Left lobe of liver (tissue), 2 donors: ENCODE measurements at regions not wholly inside any gene's neighbourhood (a gene's known extent, or its start where the extent isn't known, plus 50 kb on each side); places are given as distances from the start of the nearest gene placed in this dataset.
"Not testable (repeated sequence)": the region's sequence is repeated elsewhere in the genome, so short reads cannot be mapped to it uniquely, and the experiment has no call there.

Experiments
- ATAC-seq: fragments of 200-7000 bp; cut with Tn5 transposase; one replicate; pipeline ENCODE4 v1.9.1; 2020; ENCODE audit warnings: mild to moderate bottlenecking, moderate library complexity
- DNase-seq: peaks from one replicate; pipeline ENCODE4 v3.0.0-alpha.2; 2020; ENCODE audit warnings: low spot score
- donor health status: DM: no; HTN: no; CAD: no; lungs with moderate emphysema.
- donor health status: DM: no; HTN: yes; CAD: no.

DNA sequence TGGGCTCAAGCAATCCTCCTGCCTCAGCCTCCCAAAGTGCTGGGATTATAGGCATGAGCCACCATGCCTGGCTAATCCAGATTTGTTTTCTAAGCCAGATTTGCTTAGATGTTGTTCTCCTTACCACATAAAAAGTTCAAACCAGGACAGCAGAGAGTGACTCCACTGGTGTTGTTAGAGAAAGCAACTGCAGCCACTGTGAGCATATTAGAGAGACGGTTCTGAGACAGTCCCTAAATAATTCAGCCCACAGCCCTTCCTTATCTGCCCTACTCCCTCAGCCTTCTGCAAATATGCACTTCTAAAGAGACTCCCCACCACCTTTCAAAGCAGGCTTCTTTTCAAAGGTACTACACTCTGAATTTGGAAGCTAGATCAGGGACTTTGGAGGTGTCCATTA, 96.1 kb downstream of the DRD1 start:
- no peak for ATAC-seq

GRCh38 chr5:175347027-175347426, 97.0 kb downstream of the DRD1 start:
- ATAC-seq, result no peak
- DNase-seq, result no peak

More for the DNA sequence above, 96.1 kb downstream of the DRD1 start:
- DNase-seq, result no peak

GRCh38 chr5:175344331-175345195, 99.4 kb downstream of the DRD1 start:
- ATAC-seq (no peak), DNase-seq (no peak)

- ATAC-seq, result no peak
These were observed 100.7 kb downstream of the DRD1 start for GRCh38 chr5:175343308-175343707.

DNA sequence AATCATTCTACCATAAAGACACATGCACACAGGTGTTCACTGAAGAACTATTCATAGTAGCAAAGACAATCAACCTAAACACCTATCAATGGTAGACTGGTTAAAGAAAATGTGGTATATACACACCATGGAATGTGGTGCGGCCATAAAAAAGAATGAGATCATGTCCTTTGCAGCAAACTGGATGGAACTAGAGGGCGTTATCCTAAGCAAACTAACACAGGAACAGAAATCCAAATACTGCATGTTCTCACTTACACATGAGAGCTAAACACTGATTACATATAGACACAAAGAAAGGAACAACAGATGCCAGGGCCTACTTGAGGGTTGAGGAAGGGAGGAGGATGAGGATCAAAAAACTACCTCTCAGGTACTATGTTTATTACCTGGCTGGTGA, 103.8 kb downstream of the DRD1 start:
- DNase-seq, result no peak
- ATAC-seq, result no peak

More at GRCh38 chr5:175343308-175343707, 100.7 kb downstream of the DRD1 start:
- no peak for DNase-seq

GRCh38 chr5:175337680-175338079, 106.3 kb downstream of the DRD1 start:
- no peak for ATAC-seq
- no peak for DNase-seq

DNA sequence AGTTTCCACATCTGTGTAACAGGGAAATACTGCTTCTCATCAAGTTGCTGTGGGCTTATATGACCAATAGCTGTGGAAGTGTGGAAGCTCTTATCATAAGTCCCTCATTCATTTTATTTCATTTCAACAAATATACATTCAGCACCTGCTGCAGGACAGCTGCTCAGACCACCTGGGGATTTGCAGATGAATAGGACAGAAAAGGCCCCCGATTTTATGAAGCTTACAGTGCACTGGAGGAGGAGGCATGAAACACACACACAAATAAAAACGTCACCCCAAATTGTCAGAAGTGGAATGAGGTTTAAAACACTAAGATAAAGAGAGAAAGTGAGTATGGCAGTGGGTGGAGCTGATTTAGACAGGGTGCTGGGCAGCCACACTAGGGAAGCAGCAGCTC, 107.2 kb downstream of the DRD1 start:
- DNase-seq, result no peak
- ATAC-seq, result no peak

- peak; percentile 40 for ATAC-seq
- no peak for DNase-seq
These were observed 108.3 kb downstream of the DRD1 start for GRCh38 chr5:175335691-175336090.

DNA sequence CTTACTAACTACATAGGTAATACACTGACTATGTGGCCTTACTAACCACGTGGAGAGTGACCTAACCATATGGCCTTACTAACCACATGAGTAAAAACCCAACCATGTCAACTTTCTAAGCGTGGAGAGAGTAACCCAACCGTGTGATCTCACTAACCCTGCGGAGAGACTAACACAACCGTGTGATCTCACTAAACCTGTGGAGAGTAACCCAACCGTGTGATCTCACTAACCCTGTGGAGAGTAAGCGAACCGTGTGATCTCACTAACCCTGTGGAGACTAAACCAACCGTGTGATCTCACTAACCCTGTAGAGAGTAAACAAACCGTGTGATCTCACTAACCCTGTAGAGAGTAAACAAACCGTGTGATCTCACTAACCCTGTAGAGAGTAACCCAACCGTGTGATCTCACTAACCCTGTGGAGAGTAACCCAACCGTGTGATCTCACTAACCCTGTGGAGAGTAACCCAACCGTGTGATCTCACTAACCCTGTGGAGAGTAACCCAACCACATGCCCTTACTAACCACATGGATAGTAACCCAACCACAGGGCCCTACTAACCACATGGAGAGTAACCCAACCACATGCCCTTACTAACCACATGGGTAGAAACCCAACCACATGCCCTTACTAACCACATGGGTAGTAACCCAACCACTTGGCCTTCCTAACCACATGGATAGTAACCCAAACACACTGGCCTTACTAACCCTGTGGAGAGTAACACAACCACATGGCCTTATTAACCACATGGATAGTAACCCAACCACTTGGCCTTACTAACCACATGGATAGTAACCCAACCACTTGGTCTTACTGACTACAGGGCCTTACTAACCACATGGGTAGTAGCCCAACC, 112.6 kb downstream of the DRD1 start:
- ATAC-seq, DNase-seq: not testable (repeated sequence)

- DNase-seq (no peak), ATAC-seq (no peak)
These were observed 114.0 kb downstream of the DRD1 start for GRCh38 chr5:175329976-175330375.

DNA sequence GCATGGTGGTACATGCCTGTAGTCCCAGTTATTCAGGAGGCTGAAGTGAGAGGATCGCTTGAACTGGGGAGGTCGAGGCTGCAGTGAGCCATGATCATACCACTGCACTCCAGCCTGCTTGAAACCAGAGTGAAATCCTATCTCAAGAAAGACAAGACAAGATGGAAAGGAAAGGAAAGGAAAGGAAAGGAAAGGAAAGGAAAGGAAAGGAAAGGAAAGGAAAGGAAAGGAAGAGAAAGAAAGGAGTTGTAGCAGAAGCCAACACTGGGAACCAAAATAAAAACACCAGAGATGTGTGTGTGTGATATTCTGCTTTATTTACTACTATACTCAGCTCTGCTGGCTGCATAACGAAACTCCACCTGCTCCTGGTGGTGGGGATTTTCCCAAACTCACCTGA, 115.3 kb downstream of the DRD1 start:
- DNase-seq, result no peak
- ATAC-seq, result no peak

DNA sequence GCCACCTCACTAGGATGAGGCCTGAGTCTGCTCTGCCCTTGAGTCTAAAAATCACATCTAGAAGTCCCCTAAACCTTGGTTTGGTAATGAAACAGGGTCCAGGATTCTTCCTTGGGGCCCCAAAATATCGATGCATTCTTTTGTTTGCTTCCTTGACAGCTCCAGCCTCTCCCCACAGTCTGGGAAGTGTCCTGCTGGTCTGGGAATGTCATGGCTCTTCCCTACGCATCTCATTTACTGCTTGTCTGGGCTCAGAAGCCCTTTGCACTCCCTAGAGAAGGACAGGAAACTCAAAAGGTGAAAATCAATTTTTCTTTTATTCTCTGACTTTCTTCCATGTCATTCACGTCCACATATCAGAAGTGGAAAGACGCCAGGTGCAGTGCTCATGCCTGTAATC, 115.8 kb downstream of the DRD1 start:
- ATAC-seq (no peak), DNase-seq (no peak)

DNA sequence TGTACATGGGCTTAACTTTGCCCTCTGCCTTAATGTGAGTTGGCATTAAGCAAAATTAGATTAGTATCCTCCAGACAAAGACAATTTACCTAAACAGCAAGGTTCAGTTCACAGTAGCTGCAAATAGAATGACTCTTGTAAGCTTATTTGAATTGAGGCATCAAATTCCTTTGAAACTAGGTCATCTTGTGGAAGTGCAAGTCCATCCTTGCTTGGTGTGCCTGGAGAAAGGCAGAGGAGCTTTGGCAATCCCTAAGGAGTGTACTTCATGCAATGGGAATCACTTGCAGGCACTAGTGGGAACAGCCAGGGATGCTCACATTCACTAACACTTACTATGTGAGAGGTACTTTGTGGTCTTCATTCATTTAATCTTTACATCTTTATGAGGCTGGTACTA, 118.3 kb downstream of the DRD1 start:
- ATAC-seq (no peak), DNase-seq (no peak)

- ATAC-seq (peak; percentile 69), DNase-seq (no peak)
These were observed 122.0 kb downstream of the DRD1 start for GRCh38 chr5:175321927-175322532.

GRCh38 chr5:175319199-175319598, 124.8 kb downstream of the DRD1 start:
- DNase-seq (no peak), ATAC-seq (no peak)

DNA sequence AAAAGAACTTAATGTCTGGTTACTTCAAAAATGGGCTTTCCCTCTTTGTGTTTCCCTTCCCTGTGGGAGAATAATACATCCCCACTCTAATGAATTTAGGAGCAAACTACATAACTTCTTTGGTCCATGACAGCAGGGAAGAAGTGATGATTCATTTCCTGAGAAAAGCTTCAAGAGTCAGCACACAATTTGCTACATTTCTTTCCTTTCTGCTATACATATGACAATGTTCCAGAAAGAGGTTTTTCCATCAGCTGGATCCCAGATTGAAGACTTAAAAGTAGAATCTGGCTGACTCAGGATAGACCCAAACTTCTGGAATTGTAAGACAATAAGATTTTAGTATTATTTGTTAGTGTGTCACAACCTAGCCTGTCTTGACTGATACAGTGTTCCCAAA, 126.1 kb downstream of the DRD1 start:
- ATAC-seq, result no peak
- DNase-seq, result no peak

DNA sequence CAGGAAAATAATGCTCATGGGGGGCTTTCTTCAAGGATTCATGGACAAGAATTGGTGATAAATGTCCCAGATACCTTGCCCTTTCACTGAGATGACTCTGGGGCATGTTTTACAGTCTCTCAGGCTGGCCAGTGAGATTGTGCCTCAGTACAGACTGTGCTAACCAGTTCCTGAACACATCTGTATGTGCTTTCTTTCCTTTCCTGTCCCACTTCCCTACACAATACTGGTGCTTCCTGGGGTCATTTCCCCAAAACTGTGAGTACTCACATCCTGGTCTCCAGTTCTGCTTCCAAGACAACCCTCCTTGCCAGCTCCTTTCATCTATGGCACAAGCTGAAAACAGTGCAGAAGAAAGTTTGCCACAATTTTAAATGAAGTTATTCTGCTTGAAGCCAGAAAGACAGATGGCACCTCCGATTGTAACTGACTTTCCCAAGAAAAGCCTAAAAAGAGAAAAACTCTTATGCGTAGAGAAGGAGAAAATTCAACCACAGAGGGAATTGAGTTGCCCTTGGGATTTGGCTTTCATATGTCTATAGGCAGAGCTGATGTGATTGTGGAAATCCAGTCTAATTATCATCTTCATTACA, 134.7 kb downstream of the DRD1 start:
- ATAC-seq, result peak; percentile 53
- no peak for DNase-seq

DNA sequence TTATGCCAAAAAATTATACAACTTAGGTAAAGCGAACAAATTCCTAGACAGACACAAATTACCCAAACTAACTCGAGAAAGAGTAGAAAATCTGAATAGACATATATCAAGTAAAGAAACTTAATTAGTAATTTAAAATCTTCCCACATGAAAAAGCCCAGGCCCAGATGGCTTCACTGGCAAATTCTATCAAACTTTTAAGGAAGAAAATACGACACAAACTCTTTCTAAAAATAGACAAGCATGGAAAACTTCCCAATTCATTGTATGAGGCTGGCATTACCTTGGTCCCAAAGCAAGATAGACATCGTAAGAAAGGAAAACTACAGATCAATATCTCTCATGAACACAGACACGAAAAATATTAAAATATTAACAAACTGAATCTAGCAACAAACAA, 135.3 kb downstream of the DRD1 start:
- DNase-seq (no peak), ATAC-seq (no peak)

GRCh38 chr5:175306381-175306780, 137.6 kb downstream of the DRD1 start:
- no peak for DNase-seq
- ATAC-seq, result no peak

DNA sequence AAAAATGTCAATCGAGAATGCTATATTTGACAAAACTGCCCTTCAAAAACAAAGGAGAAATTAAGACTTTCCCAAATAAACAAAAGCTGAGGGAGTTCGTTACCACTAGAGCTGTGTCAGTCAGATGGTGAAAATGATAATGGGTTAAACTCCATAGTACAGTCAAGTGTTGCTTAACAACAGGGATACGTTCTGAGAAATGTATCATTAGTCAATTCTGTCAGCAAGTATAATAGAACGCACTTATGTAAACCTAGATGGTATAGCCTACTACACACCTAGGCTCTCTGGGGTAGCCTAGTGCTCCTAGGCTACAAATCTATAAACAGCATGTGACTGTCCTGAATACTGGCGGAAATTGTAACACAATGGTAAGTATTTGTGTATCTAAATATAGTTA, 138.7 kb downstream of the DRD1 start:
- ATAC-seq, result no peak

GRCh38 chr5:175290379-175290778, 153.6 kb downstream of the DRD1 start:
- DNase-seq (no peak), ATAC-seq (no peak)

More for the DNA sequence above, 138.7 kb downstream of the DRD1 start:
- no peak for DNase-seq
